ENCODE measurements at regions not wholly inside any gene's neighbourhood (a gene's known extent, or its start where the extent isn't known, plus 50 kb on each side); places are given as distances from the start of the nearest gene placed in this dataset.

GRCh38 chr7:69162931-69163670, 435.2 kb upstream of the AUTS2 start:
- Histone ChIP-seq H3K27ac (ENCODE audit: low read depth in 1 of 2, low read length in 2 of 2) (no peak overlapping the region), H3K9me3 (ENCODE audit: control insufficient read depth in 4 of 4, low read length in 3 of 4) (no peaks in the 10 kb centered on the region), H3K36me3 (ENCODE audit: control insufficient read depth in 4 of 4, insufficient read depth in 3 of 4, low read depth in 1 of 4, low read length in 3 of 4) (no peaks in the 10 kb centered on the region), H3K4me1 (ENCODE audit: control insufficient read depth in 4 of 4, insufficient read depth in 4 of 4, low read length in 3 of 4) (no peaks in the 10 kb centered on the region), H3K27me3 (ENCODE audit: control insufficient read depth in 4 of 4, insufficient read depth in 4 of 4, low read length in 3 of 4) (no peaks in the 10 kb centered on the region), H3K9ac (ENCODE audit: low read depth in 1 of 2, low read length in 2 of 2) (no peak overlapping the region), H3K4me3 (ENCODE audit: low read depth in 1 of 3, low read length in 3 of 3) (no peak overlapping the region)
- TF ChIP-seq GABPA (IDR thresholded peaks at IDR 0.05 in 1 of 2, conservative IDR thresholded peaks at IDR 0.05 in 1 of 2) (no peak), HNF4A (conservative IDR thresholded peaks at IDR 0.05) (no peak), NR2F2 (IDR thresholded peaks at IDR 0.05) (no peak), FOXA2 (IDR thresholded peaks at IDR 0.05) (no peak), RXRA (IDR thresholded peaks at IDR 0.05) (no peak), FOXA1 (IDR thresholded peaks at IDR 0.05) (no peak), JUND (IDR thresholded peaks at IDR 0.05) (no peak), SP1 (IDR thresholded peaks at IDR 0.05) (no peak), HNF4G (IDR thresholded peaks at IDR 0.05) (no peak), TAF1 (conservative IDR thresholded peaks at IDR 0.05) (no peak), EGR1 (IDR thresholded peaks at IDR 0.05; ENCODE audit: low read depth in 2 of 2) (no peak)
- TF ChIP-seq, protein P1, sequence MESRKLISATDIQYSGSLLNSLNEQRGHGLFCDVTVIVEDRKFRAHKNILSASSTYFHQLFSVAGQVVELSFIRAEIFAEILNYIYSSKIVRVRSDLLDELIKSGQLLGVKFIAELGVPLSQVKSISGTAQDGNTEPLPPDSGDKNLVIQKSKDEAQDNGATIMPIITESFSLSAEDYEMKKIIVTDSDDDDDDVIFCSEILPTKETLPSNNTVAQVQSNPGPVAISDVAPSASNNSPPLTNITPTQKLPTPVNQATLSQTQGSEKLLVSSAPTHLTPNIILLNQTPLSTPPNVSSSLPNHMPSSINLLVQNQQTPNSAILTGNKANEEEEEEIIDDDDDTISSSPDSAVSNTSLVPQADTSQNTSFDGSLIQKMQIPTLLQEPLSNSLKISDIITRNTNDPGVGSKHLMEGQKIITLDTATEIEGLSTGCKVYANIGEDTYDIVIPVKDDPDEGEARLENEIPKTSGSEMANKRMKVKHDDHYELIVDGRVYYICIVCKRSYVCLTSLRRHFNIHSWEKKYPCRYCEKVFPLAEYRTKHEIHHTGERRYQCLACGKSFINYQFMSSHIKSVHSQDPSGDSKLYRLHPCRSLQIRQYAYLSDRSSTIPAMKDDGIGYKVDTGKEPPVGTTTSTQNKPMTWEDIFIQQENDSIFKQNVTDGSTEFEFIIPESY (IDR thresholded peaks at IDR 0.05), result no peak
- TF ChIP-seq, protein P2, sequence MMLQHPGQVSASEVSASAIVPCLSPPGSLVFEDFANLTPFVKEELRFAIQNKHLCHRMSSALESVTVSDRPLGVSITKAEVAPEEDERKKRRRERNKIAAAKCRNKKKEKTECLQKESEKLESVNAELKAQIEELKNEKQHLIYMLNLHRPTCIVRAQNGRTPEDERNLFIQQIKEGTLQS (IDR thresholded peaks at IDR 0.05), result no peak
- TF ChIP-seq, protein P3, sequence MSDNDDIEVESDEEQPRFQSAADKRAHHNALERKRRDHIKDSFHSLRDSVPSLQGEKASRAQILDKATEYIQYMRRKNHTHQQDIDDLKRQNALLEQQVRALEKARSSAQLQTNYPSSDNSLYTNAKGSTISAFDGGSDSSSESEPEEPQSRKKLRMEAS (IDR thresholded peaks at IDR 0.05), result no peak
- DNase-seq (ENCODE audit: low spot score), result no peak
- 83% methylated on average over 8 of the region's 8 CpGs for WGBS

- no peak overlapping the region for H3K9ac ChIP-seq (ENCODE audit: low read depth in 1 of 2, low read length in 2 of 2)
- H3K4me1 ChIP-seq (ENCODE audit: control insufficient read depth in 4 of 4, insufficient read depth in 4 of 4, low read length in 3 of 4), result no peaks in the 10 kb centered on the region
- TF ChIP-seq, protein P3 (IDR thresholded peaks at IDR 0.05), result no peak
- TF ChIP-seq, protein P4, sequence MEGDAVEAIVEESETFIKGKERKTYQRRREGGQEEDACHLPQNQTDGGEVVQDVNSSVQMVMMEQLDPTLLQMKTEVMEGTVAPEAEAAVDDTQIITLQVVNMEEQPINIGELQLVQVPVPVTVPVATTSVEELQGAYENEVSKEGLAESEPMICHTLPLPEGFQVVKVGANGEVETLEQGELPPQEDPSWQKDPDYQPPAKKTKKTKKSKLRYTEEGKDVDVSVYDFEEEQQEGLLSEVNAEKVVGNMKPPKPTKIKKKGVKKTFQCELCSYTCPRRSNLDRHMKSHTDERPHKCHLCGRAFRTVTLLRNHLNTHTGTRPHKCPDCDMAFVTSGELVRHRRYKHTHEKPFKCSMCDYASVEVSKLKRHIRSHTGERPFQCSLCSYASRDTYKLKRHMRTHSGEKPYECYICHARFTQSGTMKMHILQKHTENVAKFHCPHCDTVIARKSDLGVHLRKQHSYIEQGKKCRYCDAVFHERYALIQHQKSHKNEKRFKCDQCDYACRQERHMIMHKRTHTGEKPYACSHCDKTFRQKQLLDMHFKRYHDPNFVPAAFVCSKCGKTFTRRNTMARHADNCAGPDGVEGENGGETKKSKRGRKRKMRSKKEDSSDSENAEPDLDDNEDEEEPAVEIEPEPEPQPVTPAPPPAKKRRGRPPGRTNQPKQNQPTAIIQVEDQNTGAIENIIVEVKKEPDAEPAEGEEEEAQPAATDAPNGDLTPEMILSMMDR (IDR thresholded peaks at IDR 0.05; ENCODE audit: low read depth, low read length, missing input control), result no peak
- TF ChIP-seq, protein P1 (IDR thresholded peaks at IDR 0.05), result no peak
- TF ChIP-seq FOXA1 (IDR thresholded peaks at IDR 0.05) (no peak), NR2F2 (IDR thresholded peaks at IDR 0.05) (no peak), HNF4A (conservative IDR thresholded peaks at IDR 0.05) (no peak), YY1 (IDR thresholded peaks at IDR 0.05) (no peak), RAD21 (IDR thresholded peaks at IDR 0.05) (no peak), GABPA (IDR thresholded peaks at IDR 0.05 in 1 of 2, conservative IDR thresholded peaks at IDR 0.05 in 1 of 2) (no peak), EGR1 (IDR thresholded peaks at IDR 0.05; ENCODE audit: low read depth in 2 of 2) (no peak), FOXA2 (IDR thresholded peaks at IDR 0.05) (no peak), TAF1 (conservative IDR thresholded peaks at IDR 0.05) (no peak), JUND (IDR thresholded peaks at IDR 0.05) (no peak), SP1 (IDR thresholded peaks at IDR 0.05) (no peak), HNF4G (IDR thresholded peaks at IDR 0.05) (no peak), RXRA (IDR thresholded peaks at IDR 0.05) (no peak)
- TF ChIP-seq, protein P2 (IDR thresholded peaks at IDR 0.05), result no peak
- TF ChIP-seq, protein P5, sequence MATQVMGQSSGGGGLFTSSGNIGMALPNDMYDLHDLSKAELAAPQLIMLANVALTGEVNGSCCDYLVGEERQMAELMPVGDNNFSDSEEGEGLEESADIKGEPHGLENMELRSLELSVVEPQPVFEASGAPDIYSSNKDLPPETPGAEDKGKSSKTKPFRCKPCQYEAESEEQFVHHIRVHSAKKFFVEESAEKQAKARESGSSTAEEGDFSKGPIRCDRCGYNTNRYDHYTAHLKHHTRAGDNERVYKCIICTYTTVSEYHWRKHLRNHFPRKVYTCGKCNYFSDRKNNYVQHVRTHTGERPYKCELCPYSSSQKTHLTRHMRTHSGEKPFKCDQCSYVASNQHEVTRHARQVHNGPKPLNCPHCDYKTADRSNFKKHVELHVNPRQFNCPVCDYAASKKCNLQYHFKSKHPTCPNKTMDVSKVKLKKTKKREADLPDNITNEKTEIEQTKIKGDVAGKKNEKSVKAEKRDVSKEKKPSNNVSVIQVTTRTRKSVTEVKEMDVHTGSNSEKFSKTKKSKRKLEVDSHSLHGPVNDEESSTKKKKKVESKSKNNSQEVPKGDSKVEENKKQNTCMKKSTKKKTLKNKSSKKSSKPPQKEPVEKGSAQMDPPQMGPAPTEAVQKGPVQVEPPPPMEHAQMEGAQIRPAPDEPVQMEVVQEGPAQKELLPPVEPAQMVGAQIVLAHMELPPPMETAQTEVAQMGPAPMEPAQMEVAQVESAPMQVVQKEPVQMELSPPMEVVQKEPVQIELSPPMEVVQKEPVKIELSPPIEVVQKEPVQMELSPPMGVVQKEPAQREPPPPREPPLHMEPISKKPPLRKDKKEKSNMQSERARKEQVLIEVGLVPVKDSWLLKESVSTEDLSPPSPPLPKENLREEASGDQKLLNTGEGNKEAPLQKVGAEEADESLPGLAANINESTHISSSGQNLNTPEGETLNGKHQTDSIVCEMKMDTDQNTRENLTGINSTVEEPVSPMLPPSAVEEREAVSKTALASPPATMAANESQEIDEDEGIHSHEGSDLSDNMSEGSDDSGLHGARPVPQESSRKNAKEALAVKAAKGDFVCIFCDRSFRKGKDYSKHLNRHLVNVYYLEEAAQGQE (IDR thresholded peaks at IDR 0.05), result no peak
- H3K36me3 ChIP-seq (ENCODE audit: control insufficient read depth in 4 of 4, insufficient read depth in 3 of 4, low read depth in 1 of 4, low read length in 3 of 4), result no peaks in the 10 kb centered on the region
- H3K27me3 ChIP-seq (ENCODE audit: control insufficient read depth in 4 of 4, insufficient read depth in 4 of 4, low read length in 3 of 4), result no peaks in the 10 kb centered on the region
- WGBS, result 93% methylated on average over 7 of the region's 7 CpGs
- no peak overlapping the region for H3K4me3 ChIP-seq (ENCODE audit: low read depth in 1 of 3, low read length in 3 of 3)
- H3K9me3 ChIP-seq (ENCODE audit: control insufficient read depth in 4 of 4, low read length in 3 of 4), result no peaks in the 10 kb centered on the region
- no peak for DNase-seq (ENCODE audit: low spot score)
- H3K27ac ChIP-seq (ENCODE audit: low read depth in 1 of 2, low read length in 2 of 2), result no peak overlapping the region
Observed at GRCh38 chr7:69166979-69167516, 431.2 kb upstream of the AUTS2 start.
